H1 (cell line): ENCODE measurements at regions not wholly inside any gene's neighbourhood (a gene's known extent, or its start where the extent isn't known, plus 50 kb on each side); places are given as distances from the start of the nearest gene placed in this dataset.

Experiments used
- CTCF ChIA-PET: fragments of 300-600 bp; sonication (Branson Sonifier 250); formaldehyde crosslinking; loops from one replicate; lab custom pipeline; 2021; ENCODE audit not compliant: partially characterized antibody; lab: Charles Lee
- POLR2A ChIA-PET: fragments of 300-600 bp; sonication (Branson Sonifier 250); formaldehyde crosslinking; loops from one replicate; lab custom pipeline; 2021; ENCODE audit warnings: inconsistent platforms; ENCODE audit not compliant: partially characterized antibody; lab: Charles Lee
- DNase-seq, 2 experiments: peaks; one replicate each; pipeline versions ENCODE4 v3.0.0 to v3.0.0-alpha.2; 2010 to 2022; ENCODE audit warnings: low spot score in 2 of 2, low read depth in 1 of 2, mixed read lengths in 1 of 2
- FAIRE-seq: peaks from 2 replicates; lab custom pipeline; 2011; peaks lifted over from hg19 to GRCh38; lab: Jason Lieb, UNC
- H2AFZ ChIP-seq: 2 replicates; pipeline ENCODE4 v1.8.1; 2012; ENCODE audit warnings: low read length, inconsistent platforms
- H2AK5ac ChIP-seq: 2 replicates; pipeline ENCODE4 v1.6.1; 2013; ENCODE audit warnings: low read depth, low read length
- H2BK120ac ChIP-seq: replicated peaks from 2 replicates; pipeline ENCODE3; 2013; ENCODE audit warnings: low read depth, low read length, inconsistent platforms
- H2BK12ac ChIP-seq: 2 replicates; pipeline ENCODE4 v1.6.1; 2013; ENCODE audit warnings: low read depth, low read length
- H2BK15ac ChIP-seq: 2 replicates; pipeline ENCODE4 v1.6.1; 2013; ENCODE audit warnings: low read length
- H2BK20ac ChIP-seq: 2 replicates; pipeline ENCODE4 v1.6.1; 2013; ENCODE audit warnings: low read length
- H2BK5ac ChIP-seq: 2 replicates; pipeline ENCODE4 v1.6.1; 2013; ENCODE audit warnings: low read depth, low read length
- H3K14ac ChIP-seq: 2 replicates; pipeline ENCODE4 v1.6.1; 2013; ENCODE audit warnings: inconsistent platforms; ENCODE audit not compliant: insufficient read length
- H3K18ac ChIP-seq: 2 replicates; pipeline ENCODE4 v1.6.1; 2013; ENCODE audit warnings: low read length; ENCODE audit errors: extremely low read depth
- H3K23ac ChIP-seq: 2 replicates; pipeline ENCODE4 v1.6.1; 2013; ENCODE audit warnings: inconsistent platforms; ENCODE audit not compliant: insufficient read length
- H3K23me2 ChIP-seq: 2 replicates; pipeline ENCODE4 v1.6.1; 2013; ENCODE audit warnings: low read depth, low read length
- H3K27ac ChIP-seq: 2 replicates; pipeline ENCODE4 v1.6.1; 2011; ENCODE audit warnings: low read depth, low read length, inconsistent platforms
- H3K27me3 ChIP-seq, 4 experiments: replicated peaks in 1 of 4; 1 replicate in 1 of 4; 2 replicates in 3 of 4; pipeline versions ENCODE4 v1.6.1 to v1.8.1; 2011 to 2013; ENCODE audit warnings: low read length in 3 of 4, mild to moderate bottlenecking in 3 of 4, inconsistent platforms in 2 of 4, mixed read lengths in 2 of 4, moderate library complexity in 1 of 4; ENCODE audit not compliant: control insufficient read depth in 3 of 4, insufficient read depth in 3 of 4; ENCODE audit errors: extremely low read depth in 1 of 4
- H3K36me3 ChIP-seq, 4 experiments: 2 replicates each; pipeline versions ENCODE4 v1.6.1 to v1.8.1; 2011 to 2013; ENCODE audit warnings: mild to moderate bottlenecking in 4 of 4, low read length in 3 of 4, moderate library complexity in 2 of 4, control low read depth in 1 of 4, inconsistent platforms in 1 of 4; ENCODE audit not compliant: insufficient read depth in 4 of 4, control insufficient read depth in 2 of 4
- H3K4ac ChIP-seq: replicated peaks from 2 replicates; pipeline ENCODE3; 2013; ENCODE audit warnings: low read length, low read depth, mixed read lengths, inconsistent platforms; ENCODE audit not compliant: insufficient read length
- H3K4me1 ChIP-seq, 4 experiments: replicated peaks in 1 of 4; 1 replicate in 1 of 4; 2 replicates in 3 of 4; pipeline versions ENCODE4 v1.6.1 to v1.8.1; 2011 to 2013; ENCODE audit warnings: low read length in 3 of 4, inconsistent platforms in 2 of 4, mixed read lengths in 1 of 4; ENCODE audit not compliant: insufficient read depth in 4 of 4, control insufficient read depth in 3 of 4
- H3K4me2 ChIP-seq, 2 experiments: 2 replicates each; pipeline versions ENCODE4 v1.6.1 to v1.8.1; 2011 to 2013; ENCODE audit warnings: low read depth in 2 of 2, low read length in 2 of 2, control low read depth in 1 of 2, inconsistent platforms in 1 of 2, mild to moderate bottlenecking in 1 of 2; ENCODE audit not compliant: insufficient read depth in 1 of 2
- H3K4me3 ChIP-seq, 4 experiments: fragments of 200-600, 300-600 bp in 1 of 4; sonication (generic), shearing (Covaris generic), sonication (Bioruptor Twin) in 1 of 4; 2 replicates each; pipeline versions ENCODE4 v1.5.1 to v1.8.1; 2011 to 2016; ENCODE audit warnings: low read length in 4 of 4, low read depth in 3 of 4, control low read depth in 2 of 4, inconsistent platforms in 2 of 4, mild to moderate bottlenecking in 2 of 4, mixed read lengths in 1 of 4, moderate library complexity in 1 of 4; ENCODE audit not compliant: insufficient read depth in 2 of 4; ENCODE audit errors: extremely low read depth in 1 of 4
- H3K56ac ChIP-seq: replicated peaks from 2 replicates; pipeline ENCODE3; 2013; ENCODE audit warnings: low read depth, mild to moderate bottlenecking, mixed read lengths, low read length, inconsistent platforms; ENCODE audit not compliant: insufficient read length
- H3K79me1 ChIP-seq: 2 replicates; pipeline ENCODE4 v1.6.1; 2013; ENCODE audit warnings: low read depth, low read length, control low read depth
- H3K79me2 ChIP-seq, 2 experiments: 2 replicates each; pipeline versions ENCODE4 v1.6.1 to v1.8.1; 2012 to 2013; ENCODE audit warnings: low read length in 2 of 2, mild to moderate bottlenecking in 2 of 2, inconsistent platforms in 1 of 2; ENCODE audit not compliant: insufficient read depth in 2 of 2, control insufficient read depth in 1 of 2
- H3K9ac ChIP-seq, 4 experiments: replicated peaks in 1 of 4; 1 replicate in 1 of 4; 2 replicates in 3 of 4; pipeline versions ENCODE4 v1.6.1 to v1.8.1; 2011 to 2013; ENCODE audit warnings: low read depth in 3 of 4, low read length in 3 of 4, control low read depth in 2 of 4, mild to moderate bottlenecking in 2 of 4, moderate library complexity in 2 of 4, inconsistent platforms in 1 of 4; ENCODE audit errors: extremely low read depth in 1 of 4
- H3K9me3 ChIP-seq, 2 experiments: 2 replicates each; pipeline versions ENCODE4 v1.6.1 to v1.8.1; 2012 to 2013; ENCODE audit warnings: mild to moderate bottlenecking in 2 of 2, moderate library complexity in 2 of 2, control low read depth in 1 of 2, inconsistent platforms in 1 of 2, low read depth in 1 of 2, low read length in 1 of 2, mixed read lengths in 1 of 2; ENCODE audit not compliant: insufficient read depth in 2 of 2
- H4K20me1 ChIP-seq, 2 experiments: replicated peaks in 1 of 2; 2 replicates each; pipeline versions ENCODE3 to v1.8.1; 2011 to 2013; ENCODE audit warnings: inconsistent platforms in 2 of 2, low read length in 2 of 2, mild to moderate bottlenecking in 1 of 2; ENCODE audit not compliant: insufficient read depth in 2 of 2, control insufficient read depth in 1 of 2
- H4K5ac ChIP-seq: 2 replicates; pipeline ENCODE4 v1.6.1; 2013; ENCODE audit warnings: low read length, low read depth, mixed read lengths, inconsistent platforms; ENCODE audit not compliant: insufficient read length
- H4K8ac ChIP-seq: 2 replicates; pipeline ENCODE4 v1.8.0; 2013; ENCODE audit warnings: mild to moderate bottlenecking, moderate library complexity, low read length, inconsistent platforms; ENCODE audit not compliant: insufficient read depth; ENCODE audit errors: extremely low read depth
- H4K91ac ChIP-seq: replicated peaks from 2 replicates; pipeline ENCODE3; 2013; ENCODE audit warnings: low read length, mixed read lengths, inconsistent platforms; ENCODE audit not compliant: insufficient read length
- ASH2L ChIP-seq: fragments of 200-600, 300-600 bp; sonication (generic); IDR thresholded peaks from one replicate; pipeline ENCODE4 v1.7.1; 2017; ENCODE audit warnings: low read length
- CEBPB ChIP-seq: IDR thresholded peaks from 2 replicates; pipeline ENCODE4 v1.6.1; 2012; ENCODE audit warnings: low read depth, low read length
- CTBP2 ChIP-seq: IDR thresholded peaks from 2 replicates; pipeline ENCODE4 v1.7.0; 2011; ENCODE audit warnings: borderline replicate concordance, mild to moderate bottlenecking, moderate library complexity, mixed read lengths, low read length; ENCODE audit not compliant: insufficient read depth, insufficient read length
- WGBS, 2 experiments: shearing (Covaris generic) in 1 of 2; methylation state at CpG; one replicate each; pipeline versions ENCODE4 v1.1.6 to v1.1.7; 2013 to 2015; ENCODE audit warnings: low lambda C conversion rate in 2 of 2, mixed read lengths in 2 of 2, inconsistent platforms in 1 of 2, low coverage in 1 of 2, missing lambda C conversion rate in 1 of 2; ENCODE audit not compliant: insufficient replicate concordance in 2 of 2, insufficient coverage in 1 of 2, insufficient read length in 1 of 2; ENCODE audit errors: extremely low coverage in 1 of 2, missing lambda C conversion rate in 1 of 2; 5-methylcytosine and 5-hydroxymethylcytosine counted together

DNA sequence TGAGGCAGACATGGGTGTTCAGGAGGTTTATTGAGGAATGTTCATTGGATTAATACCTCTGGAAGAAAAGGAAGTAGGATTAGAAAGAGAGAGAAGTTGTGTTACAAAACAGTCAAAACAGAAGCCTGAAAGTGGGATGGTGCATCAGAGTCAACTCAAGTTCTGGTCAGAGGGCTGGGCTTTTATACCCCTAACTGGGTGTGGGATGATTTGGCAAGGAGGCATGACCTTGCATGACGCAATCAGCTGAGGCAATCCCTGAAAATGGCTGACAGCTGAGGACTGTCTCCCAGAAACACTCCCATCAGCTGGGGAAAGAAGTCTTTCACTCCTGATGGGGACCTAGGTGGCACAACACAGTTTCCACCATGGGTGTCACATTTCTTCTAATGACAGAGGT is 818.2 kb downstream of the SATB2 start:
- H2AK5ac ChIP-seq, result no peak overlapping the region
- no peaks in the 10 kb centered on the region for H3K27me3 ChIP-seq
- H3K9ac ChIP-seq, result no peak overlapping the region
- TF ChIP-seq CTBP2 (no peak), CEBPB (peak; percentile 60; the same call in 1 of the 2 replicates), ASH2L (no peak)
- TF ChIP-seq, all 59 proteins: peak for 1
- ChIA-PET CTCF (interaction anchor here (0.6 to 1.8 kb wide), 3 partner anchors 18 to 325 kb away, joined by 3 to 6 read pairs (median 4); no protein-coding TSS in a partner anchor), POLR2A (no interaction called here)
- Histone ChIP-seq H3K56ac (no peak overlapping the region), H3K9me3 (no peaks in the 10 kb centered on the region), H3K23me2 (no peaks in the 10 kb centered on the region), H3K4me3 (no peak overlapping the region), H3K79me1 (no peaks in the 10 kb centered on the region), H3K4me1 (no peaks in the 10 kb centered on the region), H2AFZ (no peak overlapping the region), H2BK5ac (no peak overlapping the region), H2BK12ac (no peak overlapping the region), H3K27ac (no peak overlapping the region), H4K91ac (no peak overlapping the region), H2BK15ac (no peak overlapping the region), H3K79me2 (no peaks in the 10 kb centered on the region), H3K4ac (no peak overlapping the region), H3K23ac (no peak overlapping the region), H3K14ac (no peak overlapping the region), H2BK120ac (no peak overlapping the region), H4K8ac (no peak overlapping the region), H3K36me3 (no peaks in the 10 kb centered on the region), H4K5ac (no peak overlapping the region), H4K20me1 (no peaks in the 10 kb centered on the region), H3K4me2 (no peak overlapping the region), H3K18ac (no peak overlapping the region), H2BK20ac (no peak overlapping the region)
- DNase-seq (no peak), FAIRE-seq (no peak)
- WGBS, 2 experiments, result 88% methylated on average over 1 of the region's 1 CpG; no CpG with 5 or more reads in 1 of the 2 experiments
